ENCODE measurements at regions not wholly inside any gene's neighbourhood (a gene's known extent, or its start where the extent isn't known, plus 50 kb on each side); places are given as distances from the start of the nearest gene placed in this dataset.

GRCh38 chr15:77557564-77557963 is 75.1 kb downstream of the LINGO1 start:
- H3K4me1 ChIP-seq (ENCODE audit: control insufficient read depth, insufficient read depth, low read length, unreplicated experiment) = no peaks in the 10 kb centered on the region
- no peak overlapping the region for H2AFZ ChIP-seq (ENCODE audit: low read length, unreplicated experiment)
- H3K4me3 ChIP-seq (ENCODE audit: low read depth, low read length) = no peak overlapping the region
- H3K36me3 ChIP-seq (ENCODE audit: insufficient read depth, low read length) = no peaks in the 10 kb centered on the region
- no peaks in the 10 kb centered on the region for H3K27me3 ChIP-seq (ENCODE audit: insufficient read depth, low read length)
- H3K79me2 ChIP-seq (ENCODE audit: control insufficient read depth, insufficient read depth, low read length, unreplicated experiment) = no peaks in the 10 kb centered on the region
- no peak overlapping the region for H3K27ac ChIP-seq (ENCODE audit: low read depth, low read length)

GRCh38 chr15:77557144-77557543 is 75.6 kb downstream of the LINGO1 start:
- Histone ChIP-seq H3K27ac (ENCODE audit: low read depth, low read length) (no peak overlapping the region), H2AFZ (ENCODE audit: low read length, unreplicated experiment) (no peak overlapping the region), H3K36me3 (ENCODE audit: insufficient read depth, low read length) (no peaks in the 10 kb centered on the region), H3K27me3 (ENCODE audit: insufficient read depth, low read length) (no peaks in the 10 kb centered on the region), H3K4me1 (ENCODE audit: control insufficient read depth, insufficient read depth, low read length, unreplicated experiment) (no peaks in the 10 kb centered on the region), H3K4me3 (ENCODE audit: low read depth, low read length) (no peak overlapping the region), H3K79me2 (ENCODE audit: control insufficient read depth, insufficient read depth, low read length, unreplicated experiment) (no peaks in the 10 kb centered on the region)

- H3K27ac ChIP-seq (ENCODE audit: low read depth, low read length) = no peak overlapping the region
- no peaks in the 10 kb centered on the region for H3K79me2 ChIP-seq (ENCODE audit: control insufficient read depth, insufficient read depth, low read length, unreplicated experiment)
- no peaks in the 10 kb centered on the region for H3K4me1 ChIP-seq (ENCODE audit: control insufficient read depth, insufficient read depth, low read length, unreplicated experiment)
- no peaks in the 10 kb centered on the region for H3K27me3 ChIP-seq (ENCODE audit: insufficient read depth, low read length)
- H2AFZ ChIP-seq (ENCODE audit: low read length, unreplicated experiment) = no peak overlapping the region
- no peak overlapping the region for H3K4me3 ChIP-seq (ENCODE audit: low read depth, low read length)
- H3K36me3 ChIP-seq (ENCODE audit: insufficient read depth, low read length) = no peaks in the 10 kb centered on the region
These were observed 76.1 kb downstream of the LINGO1 start for GRCh38 chr15:77556622-77557021.

- no peaks in the 10 kb centered on the region for H3K4me1 ChIP-seq (ENCODE audit: control insufficient read depth, insufficient read depth, low read length, unreplicated experiment)
- no peak overlapping the region for H3K4me3 ChIP-seq (ENCODE audit: low read depth, low read length)
- H3K27me3 ChIP-seq (ENCODE audit: insufficient read depth, low read length) = no peaks in the 10 kb centered on the region
- no peak overlapping the region for H3K27ac ChIP-seq (ENCODE audit: low read depth, low read length)
- no peaks in the 10 kb centered on the region for H3K79me2 ChIP-seq (ENCODE audit: control insufficient read depth, insufficient read depth, low read length, unreplicated experiment)
- no peaks in the 10 kb centered on the region for H3K36me3 ChIP-seq (ENCODE audit: insufficient read depth, low read length)
- H2AFZ ChIP-seq (ENCODE audit: low read length, unreplicated experiment) = no peak overlapping the region
These were observed 77.5 kb downstream of the LINGO1 start for GRCh38 chr15:77555232-77555631.

- no peaks in the 10 kb centered on the region for H3K4me1 ChIP-seq (ENCODE audit: control insufficient read depth, insufficient read depth, low read length, unreplicated experiment)
- no peaks in the 10 kb centered on the region for H3K27me3 ChIP-seq (ENCODE audit: insufficient read depth, low read length)
- no peak overlapping the region for H2AFZ ChIP-seq (ENCODE audit: low read length, unreplicated experiment)
- no peak overlapping the region for H3K27ac ChIP-seq (ENCODE audit: low read depth, low read length)
- H3K36me3 ChIP-seq (ENCODE audit: insufficient read depth, low read length) = no peaks in the 10 kb centered on the region
- H3K4me3 ChIP-seq (ENCODE audit: low read depth, low read length) = no peak overlapping the region
- no peaks in the 10 kb centered on the region for H3K79me2 ChIP-seq (ENCODE audit: control insufficient read depth, insufficient read depth, low read length, unreplicated experiment)
These were observed 78.2 kb downstream of the LINGO1 start for GRCh38 chr15:77554306-77555080.

- H3K4me3 ChIP-seq (ENCODE audit: low read depth, low read length) = no peak overlapping the region
- H2AFZ ChIP-seq (ENCODE audit: low read length, unreplicated experiment) = no peak overlapping the region
- H3K27ac ChIP-seq (ENCODE audit: low read depth, low read length) = no peak overlapping the region
- no peaks in the 10 kb centered on the region for H3K27me3 ChIP-seq (ENCODE audit: insufficient read depth, low read length)
- H3K79me2 ChIP-seq (ENCODE audit: control insufficient read depth, insufficient read depth, low read length, unreplicated experiment) = no peaks in the 10 kb centered on the region
- no peaks in the 10 kb centered on the region for H3K4me1 ChIP-seq (ENCODE audit: control insufficient read depth, insufficient read depth, low read length, unreplicated experiment)
- no peaks in the 10 kb centered on the region for H3K36me3 ChIP-seq (ENCODE audit: insufficient read depth, low read length)
These were observed 79.0 kb downstream of the LINGO1 start for GRCh38 chr15:77553695-77554094.

- Histone ChIP-seq H3K4me1 (ENCODE audit: control insufficient read depth, insufficient read depth, low read length, unreplicated experiment) (no peaks in the 10 kb centered on the region), H3K79me2 (ENCODE audit: control insufficient read depth, insufficient read depth, low read length, unreplicated experiment) (no peaks in the 10 kb centered on the region)
These were observed 79.5 kb downstream of the LINGO1 start for GRCh38 chr15:77553257-77553656.

GRCh38 chr15:77552066-77552465 is 80.6 kb downstream of the LINGO1 start:
- H3K79me2 ChIP-seq (ENCODE audit: control insufficient read depth, insufficient read depth, low read length, unreplicated experiment) = no peaks in the 10 kb centered on the region
- no peaks in the 10 kb centered on the region for H3K36me3 ChIP-seq (ENCODE audit: insufficient read depth, low read length)
- H3K4me1 ChIP-seq (ENCODE audit: control insufficient read depth, insufficient read depth, low read length, unreplicated experiment) = no peaks in the 10 kb centered on the region
- H3K4me3 ChIP-seq (ENCODE audit: low read depth, low read length) = no peak overlapping the region
- no peak overlapping the region for H3K27ac ChIP-seq (ENCODE audit: low read depth, low read length)
- no peak overlapping the region for H2AFZ ChIP-seq (ENCODE audit: low read length, unreplicated experiment)
- H3K27me3 ChIP-seq (ENCODE audit: insufficient read depth, low read length) = no peaks in the 10 kb centered on the region

More at GRCh38 chr15:77553257-77553656, 79.5 kb downstream of the LINGO1 start:
- no peak overlapping the region for H3K27ac ChIP-seq (ENCODE audit: low read depth, low read length)
- no peaks in the 10 kb centered on the region for H3K36me3 ChIP-seq (ENCODE audit: insufficient read depth, low read length)
- H3K27me3 ChIP-seq (ENCODE audit: insufficient read depth, low read length) = no peaks in the 10 kb centered on the region
- no peak overlapping the region for H2AFZ ChIP-seq (ENCODE audit: low read length, unreplicated experiment)
- no peak overlapping the region for H3K4me3 ChIP-seq (ENCODE audit: low read depth, low read length)

- H2AFZ ChIP-seq (ENCODE audit: low read length, unreplicated experiment) = no peak overlapping the region
- H3K4me3 ChIP-seq (ENCODE audit: low read depth, low read length) = no peak overlapping the region
- H3K4me1 ChIP-seq (ENCODE audit: control insufficient read depth, insufficient read depth, low read length, unreplicated experiment) = peaks cover 10% of the 10 kb centered on the region
- H3K27me3 ChIP-seq (ENCODE audit: insufficient read depth, low read length) = no peaks in the 10 kb centered on the region
- H3K36me3 ChIP-seq (ENCODE audit: insufficient read depth, low read length) = no peaks in the 10 kb centered on the region
- no peak overlapping the region for H3K27ac ChIP-seq (ENCODE audit: low read depth, low read length)
- no peaks in the 10 kb centered on the region for H3K79me2 ChIP-seq (ENCODE audit: control insufficient read depth, insufficient read depth, low read length, unreplicated experiment)
These were observed 82.1 kb downstream of the LINGO1 start for GRCh38 chr15:77550301-77551251.

- no peaks in the 10 kb centered on the region for H3K36me3 ChIP-seq (ENCODE audit: insufficient read depth, low read length)
- no peaks in the 10 kb centered on the region for H3K27me3 ChIP-seq (ENCODE audit: insufficient read depth, low read length)
- H3K4me3 ChIP-seq (ENCODE audit: low read depth, low read length) = no peak overlapping the region
- H2AFZ ChIP-seq (ENCODE audit: low read length, unreplicated experiment) = no peak overlapping the region
- peaks cover 13% of the 10 kb centered on the region for H3K4me1 ChIP-seq (ENCODE audit: control insufficient read depth, insufficient read depth, low read length, unreplicated experiment)
- no peaks in the 10 kb centered on the region for H3K79me2 ChIP-seq (ENCODE audit: control insufficient read depth, insufficient read depth, low read length, unreplicated experiment)
- H3K27ac ChIP-seq (ENCODE audit: low read depth, low read length) = no peak overlapping the region
These were observed 83.0 kb downstream of the LINGO1 start for GRCh38 chr15:77549576-77550288.

Data from ACC112 (cell line).